DOHH2 (cell line): ENCODE measurements at regions not wholly inside any gene's neighbourhood (a gene's known extent, or its start where the extent isn't known, plus 50 kb on each side); places are given as distances from the start of the nearest gene placed in this dataset.

Experiments used
- EZH2phosphoT487 ChIP-seq: fragments of 200-600 bp; sonication (generic); IDR thresholded peaks from 2 replicates; pipeline ENCODE4 v1.6.1; 2017; ENCODE audit warnings: borderline replicate concordance, mild to moderate bottlenecking, antibody characterized with exemption, low read length, moderate library complexity, mixed read lengths
- TF ChIP-seq, protein P1 (sequence below): fragments of 200-600 bp; sonication (generic); IDR thresholded peaks from one replicate; pipeline ENCODE4 v1.5.1; 2014; ENCODE audit warnings: antibody characterized with exemption, mild to moderate bottlenecking, low read depth, low read length; ENCODE audit not compliant: poor library complexity, severe bottlenecking

DNA sequence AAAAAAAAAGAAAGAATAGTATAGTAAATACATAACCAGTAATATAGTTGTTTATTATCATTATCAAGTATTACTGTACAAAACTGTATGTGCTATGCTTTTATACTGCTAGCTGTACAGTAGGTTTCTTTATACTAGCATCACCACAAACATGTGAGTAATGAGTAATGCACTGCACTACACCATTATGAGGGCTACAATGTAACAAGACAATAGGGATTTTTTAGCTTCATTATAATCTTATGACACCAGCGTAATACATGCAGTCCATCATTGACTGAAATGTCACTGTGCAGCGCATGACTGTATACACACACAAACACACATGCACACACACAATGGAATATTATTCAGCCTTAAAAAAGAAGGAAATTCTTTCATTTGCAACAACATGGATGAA is 111.5 kb upstream of the ZBED5 start:
- TF ChIP-seq, protein P1, sequence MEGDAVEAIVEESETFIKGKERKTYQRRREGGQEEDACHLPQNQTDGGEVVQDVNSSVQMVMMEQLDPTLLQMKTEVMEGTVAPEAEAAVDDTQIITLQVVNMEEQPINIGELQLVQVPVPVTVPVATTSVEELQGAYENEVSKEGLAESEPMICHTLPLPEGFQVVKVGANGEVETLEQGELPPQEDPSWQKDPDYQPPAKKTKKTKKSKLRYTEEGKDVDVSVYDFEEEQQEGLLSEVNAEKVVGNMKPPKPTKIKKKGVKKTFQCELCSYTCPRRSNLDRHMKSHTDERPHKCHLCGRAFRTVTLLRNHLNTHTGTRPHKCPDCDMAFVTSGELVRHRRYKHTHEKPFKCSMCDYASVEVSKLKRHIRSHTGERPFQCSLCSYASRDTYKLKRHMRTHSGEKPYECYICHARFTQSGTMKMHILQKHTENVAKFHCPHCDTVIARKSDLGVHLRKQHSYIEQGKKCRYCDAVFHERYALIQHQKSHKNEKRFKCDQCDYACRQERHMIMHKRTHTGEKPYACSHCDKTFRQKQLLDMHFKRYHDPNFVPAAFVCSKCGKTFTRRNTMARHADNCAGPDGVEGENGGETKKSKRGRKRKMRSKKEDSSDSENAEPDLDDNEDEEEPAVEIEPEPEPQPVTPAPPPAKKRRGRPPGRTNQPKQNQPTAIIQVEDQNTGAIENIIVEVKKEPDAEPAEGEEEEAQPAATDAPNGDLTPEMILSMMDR: no peak
- TF ChIP-seq EZH2phosphoT487: no peak
